H9 (cell line): ENCODE measurements at regions not wholly inside any gene's neighbourhood (a gene's known extent, or its start where the extent isn't known, plus 50 kb on each side); places are given as distances from the start of the nearest gene placed in this dataset.

ENCODE experiments used
- DNase-seq: peaks from one replicate; pipeline ENCODE4 v3.0.0-alpha.2; 2017
- H2AFZ ChIP-seq: one replicate; pipeline ENCODE4 v1.6.1; 2013; ENCODE audit warnings: mild to moderate bottlenecking, low read length, control low read depth, moderate library complexity
- H2AK5ac ChIP-seq: 2 replicates; pipeline ENCODE4 v1.6.1; 2013; ENCODE audit warnings: low read length, control low read depth, mixed read lengths; ENCODE audit not compliant: insufficient read length
- H2BK120ac ChIP-seq: one replicate; pipeline ENCODE4 v1.6.1; 2013; ENCODE audit warnings: low read depth, mild to moderate bottlenecking, low read length, control low read depth, inconsistent platforms; ENCODE audit not compliant: poor library complexity, severe bottlenecking
- H2BK12ac ChIP-seq: 2 replicates; pipeline ENCODE4 v1.6.1; 2013; ENCODE audit warnings: low read length, control low read depth, mixed read lengths, low read depth; ENCODE audit not compliant: insufficient read length
- H2BK15ac ChIP-seq: 2 replicates; pipeline ENCODE4 v1.6.1; 2013; ENCODE audit warnings: low read depth, low read length, control low read depth
- H2BK20ac ChIP-seq: one replicate; pipeline ENCODE4 v1.6.1; 2013; ENCODE audit warnings: low read depth, mild to moderate bottlenecking, low read length, control low read depth, inconsistent platforms; ENCODE audit not compliant: poor library complexity, severe bottlenecking
- H2BK5ac ChIP-seq: 2 replicates; pipeline ENCODE4 v1.6.1; 2013; ENCODE audit warnings: low read length, control low read depth, mixed read lengths; ENCODE audit not compliant: insufficient read length
- H3K14ac ChIP-seq: 2 replicates; pipeline ENCODE4 v1.6.1; 2013; ENCODE audit warnings: low read length, control low read depth; ENCODE audit not compliant: insufficient read depth
- H3K18ac ChIP-seq: 2 replicates; pipeline ENCODE4 v1.6.1; 2013; ENCODE audit warnings: low read depth, mild to moderate bottlenecking, mixed read lengths, low read length, control low read depth; ENCODE audit not compliant: insufficient read length
- H3K23ac ChIP-seq: 2 replicates; pipeline ENCODE4 v1.6.1; 2013; ENCODE audit warnings: low read length, control low read depth, mixed read lengths, low read depth; ENCODE audit not compliant: insufficient read length
- H3K23me2 ChIP-seq: 2 replicates; pipeline ENCODE4 v1.6.1; 2013; ENCODE audit warnings: low read depth, mild to moderate bottlenecking, mixed read lengths, low read length, control low read depth; ENCODE audit not compliant: insufficient read length, poor library complexity, severe bottlenecking
- H3K27ac ChIP-seq: 2 replicates; pipeline ENCODE4 v1.5.1; 2013; ENCODE audit warnings: low read length, control low read depth, mixed read lengths, low read depth; ENCODE audit not compliant: insufficient read length
- H3K27me3 ChIP-seq: 2 replicates; pipeline ENCODE4 v1.6.1; 2013; ENCODE audit warnings: low read length, control low read depth, inconsistent platforms; ENCODE audit not compliant: insufficient read depth
- H3K4ac ChIP-seq: 2 replicates; pipeline ENCODE4 v1.6.1; 2013; ENCODE audit warnings: low read depth, mild to moderate bottlenecking, control low read depth, inconsistent platforms, low read length, moderate library complexity
- H3K4me1 ChIP-seq: 2 replicates; pipeline ENCODE4 v1.6.1; 2013; ENCODE audit warnings: low read length, control low read depth, inconsistent platforms; ENCODE audit not compliant: insufficient read depth
- H3K4me2 ChIP-seq: 2 replicates; pipeline ENCODE4 v1.6.1; 2013; ENCODE audit warnings: low read length, control low read depth, mixed read lengths; ENCODE audit not compliant: insufficient read length, insufficient read depth
- H3K56ac ChIP-seq: 2 replicates; pipeline ENCODE4 v1.6.1; 2013; ENCODE audit warnings: low read depth, mild to moderate bottlenecking, mixed read lengths, low read length, control low read depth; ENCODE audit not compliant: insufficient read length
- H3K79me1 ChIP-seq: 2 replicates; pipeline ENCODE4 v1.6.1; 2013; ENCODE audit warnings: low read depth, mild to moderate bottlenecking, moderate library complexity, low read length, control low read depth, inconsistent platforms; ENCODE audit not compliant: insufficient read depth, poor library complexity, severe bottlenecking
- H3K79me2 ChIP-seq: 2 replicates; pipeline ENCODE4 v1.6.1; 2013; ENCODE audit warnings: low read length, control low read depth, inconsistent platforms; ENCODE audit not compliant: insufficient read depth
- H3K9ac ChIP-seq: 2 replicates; pipeline ENCODE4 v1.6.1; 2013; ENCODE audit warnings: low read length, control low read depth, mixed read lengths; ENCODE audit not compliant: insufficient read length; ENCODE audit errors: extremely low read depth
- H3K9me3 ChIP-seq: one replicate; pipeline ENCODE4 v1.6.1; 2013; ENCODE audit warnings: low read depth, low read length, inconsistent platforms; ENCODE audit not compliant: control insufficient read depth
- H3T11ph ChIP-seq: one replicate; pipeline ENCODE4 v1.6.1; 2013; ENCODE audit warnings: mild to moderate bottlenecking, low read length, control low read depth, inconsistent platforms
- H4K20me1 ChIP-seq: one replicate; pipeline ENCODE4 v1.6.1; 2013; ENCODE audit not compliant: control insufficient read depth, insufficient read length, insufficient read depth
- H4K5ac ChIP-seq: 2 replicates; pipeline ENCODE4 v1.6.1; 2013; ENCODE audit warnings: low read depth, mild to moderate bottlenecking, mixed read lengths, low read length, control low read depth; ENCODE audit not compliant: insufficient read length
- H4K8ac ChIP-seq: replicated peaks from 2 replicates; pipeline ENCODE4 v1.6.1; 2013; ENCODE audit warnings: low read length, control low read depth, mixed read lengths, low read depth; ENCODE audit not compliant: insufficient read length
- H4K91ac ChIP-seq: 2 replicates; pipeline ENCODE4 v1.6.1; 2013; ENCODE audit warnings: low read depth, mild to moderate bottlenecking, moderate library complexity, mixed read lengths, low read length, control low read depth; ENCODE audit not compliant: insufficient read length
- H3K27ac Mint-ChIP-seq, 3 experiments: 2 replicates in 2 of 3; 3 replicates in 1 of 3; pipeline ENCODE4 v1.8.0; 2020 to 2021; ENCODE audit warnings: mixed read lengths in 3 of 3, mild to moderate bottlenecking in 1 of 3, moderate library complexity in 1 of 3
- H3K27me3 Mint-ChIP-seq: 2 replicates; pipeline ENCODE4 v1.8.0; 2021; ENCODE audit warnings: low read depth, mild to moderate bottlenecking, moderate library complexity, mixed read lengths
- H3K36me3 Mint-ChIP-seq, 3 experiments: 2 replicates in 2 of 3; 3 replicates in 1 of 3; pipeline ENCODE4 v1.8.0; 2020 to 2021; ENCODE audit warnings: low read depth in 3 of 3, mixed read lengths in 3 of 3; ENCODE audit not compliant: insufficient read depth in 1 of 3
- H3K4me1 Mint-ChIP-seq, 2 experiments: 2 replicates each; pipeline ENCODE4 v1.8.0; 2020; ENCODE audit warnings: mixed read lengths in 2 of 2
- H3K4me3 Mint-ChIP-seq, 2 experiments: 2 replicates in 1 of 2; 3 replicates in 1 of 2; pipeline ENCODE4 v1.8.0; 2020 to 2021; ENCODE audit warnings: mild to moderate bottlenecking in 2 of 2, mixed read lengths in 2 of 2, moderate library complexity in 1 of 2
- H3K9me3 Mint-ChIP-seq, 2 experiments: 2 replicates in 1 of 2; 3 replicates in 1 of 2; pipeline ENCODE4 v1.8.0; 2020; ENCODE audit warnings: mild to moderate bottlenecking in 2 of 2, mixed read lengths in 2 of 2, moderate library complexity in 1 of 2
- TF ChIP-seq, protein P1 (sequence below): fragments of 200-600 bp; sonication (generic); conservative IDR thresholded peaks from 3 replicates; pipeline ENCODE4 v1.8.0; 2021; ENCODE audit warnings: antibody characterized with exemption, mild to moderate bottlenecking

DNA sequence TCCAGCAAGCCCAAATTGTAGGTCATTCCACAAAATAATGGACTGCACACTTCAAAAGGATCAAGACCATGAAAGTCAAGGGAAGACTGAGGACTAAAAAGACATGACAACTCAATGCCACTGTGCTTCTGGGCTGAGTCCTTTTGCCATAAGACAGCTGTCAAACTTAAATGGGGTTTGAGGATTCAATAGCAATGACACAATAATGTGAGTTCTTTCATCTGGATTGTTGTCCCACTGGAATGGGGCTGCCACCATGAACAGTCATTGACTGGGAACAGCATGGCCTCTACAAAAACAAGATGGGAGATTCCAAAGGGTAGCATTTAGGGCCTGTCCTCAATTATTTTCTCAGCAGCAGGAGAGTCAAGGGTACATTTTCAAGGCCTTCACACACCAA is 118.5 kb downstream of the EN1 start:
- no peak overlapping the region for H3K4ac ChIP-seq
- no peaks in the 10 kb centered on the region for H3K79me1 ChIP-seq
- no peaks in the 10 kb centered on the region for H3K4me1 ChIP-seq
- no peak for DNase-seq
- H3K23me2 ChIP-seq = no peaks in the 10 kb centered on the region
- H2BK20ac ChIP-seq = no peak overlapping the region
- no peak overlapping the region for H3K23ac ChIP-seq
- peaks cover 0 to 10% (median 3%) of the 10 kb centered on the region in 3 experiments; a peak in 4 of 7 replicates for H3K36me3 Mint-ChIP-seq
- H2BK15ac ChIP-seq = no peak overlapping the region
- no peak overlapping the region for H2BK5ac ChIP-seq
- TF ChIP-seq, protein P1, sequence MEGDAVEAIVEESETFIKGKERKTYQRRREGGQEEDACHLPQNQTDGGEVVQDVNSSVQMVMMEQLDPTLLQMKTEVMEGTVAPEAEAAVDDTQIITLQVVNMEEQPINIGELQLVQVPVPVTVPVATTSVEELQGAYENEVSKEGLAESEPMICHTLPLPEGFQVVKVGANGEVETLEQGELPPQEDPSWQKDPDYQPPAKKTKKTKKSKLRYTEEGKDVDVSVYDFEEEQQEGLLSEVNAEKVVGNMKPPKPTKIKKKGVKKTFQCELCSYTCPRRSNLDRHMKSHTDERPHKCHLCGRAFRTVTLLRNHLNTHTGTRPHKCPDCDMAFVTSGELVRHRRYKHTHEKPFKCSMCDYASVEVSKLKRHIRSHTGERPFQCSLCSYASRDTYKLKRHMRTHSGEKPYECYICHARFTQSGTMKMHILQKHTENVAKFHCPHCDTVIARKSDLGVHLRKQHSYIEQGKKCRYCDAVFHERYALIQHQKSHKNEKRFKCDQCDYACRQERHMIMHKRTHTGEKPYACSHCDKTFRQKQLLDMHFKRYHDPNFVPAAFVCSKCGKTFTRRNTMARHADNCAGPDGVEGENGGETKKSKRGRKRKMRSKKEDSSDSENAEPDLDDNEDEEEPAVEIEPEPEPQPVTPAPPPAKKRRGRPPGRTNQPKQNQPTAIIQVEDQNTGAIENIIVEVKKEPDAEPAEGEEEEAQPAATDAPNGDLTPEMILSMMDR = no peak
- peaks cover 11% of the 10 kb centered on the region; the same call in 1 of the 2 replicates for H3K27me3 Mint-ChIP-seq
- H4K8ac ChIP-seq = no peak overlapping the region
- no peaks in the 10 kb centered on the region for H3K9me3 ChIP-seq
- peak overlapping the region in 1 of 3 experiments; percentile 83; a peak in 1 of 7 replicates for H3K27ac Mint-ChIP-seq
- no peaks in the 10 kb centered on the region for H4K20me1 ChIP-seq
- no peak overlapping the region for H3K4me3 Mint-ChIP-seq
- no peak overlapping the region for H2BK12ac ChIP-seq
- H2AFZ ChIP-seq = no peak overlapping the region
- no peak overlapping the region for H2BK120ac ChIP-seq
- H3T11ph ChIP-seq = no peak overlapping the region
- H4K5ac ChIP-seq = no peak overlapping the region
- H3K27me3 ChIP-seq = no peaks in the 10 kb centered on the region
- no peak overlapping the region for H3K4me2 ChIP-seq
- H3K27ac ChIP-seq = no peak overlapping the region
- H3K56ac ChIP-seq = no peak overlapping the region
- no peak overlapping the region for H3K18ac ChIP-seq
- H3K14ac ChIP-seq = no peak overlapping the region
- no peaks in the 10 kb centered on the region for H3K79me2 ChIP-seq
- no peak overlapping the region for H4K91ac ChIP-seq
- H3K9me3 Mint-ChIP-seq = peaks cover 19 to 24% of the 10 kb centered on the region in 2 experiments
- H3K4me1 Mint-ChIP-seq = peaks cover 4 to 5% of the 10 kb centered on the region in 2 experiments
- no peak overlapping the region for H3K9ac ChIP-seq
- no peak overlapping the region for H2AK5ac ChIP-seq
